OCI-LY3 (cell line): ENCODE measurements at regions not wholly inside any gene's neighbourhood (a gene's known extent, or its start where the extent isn't known, plus 50 kb on each side); places are given as distances from the start of the nearest gene placed in this dataset.

Source experiments
- EZH2phosphoT487 ChIP-seq: fragments of 200-600 bp; shearing (Covaris generic); IDR thresholded peaks from 2 replicates; pipeline ENCODE4 v1.6.1; 2018; ENCODE audit warnings: antibody characterized with exemption, mixed run types, low read depth
- TF ChIP-seq, protein P1 (sequence below): fragments of 200-600, 300-600 bp; sonication (generic); IDR thresholded peaks from 2 replicates; pipeline ENCODE4 v1.5.1; 2014; ENCODE audit warnings: antibody characterized with exemption, low read length, low read depth

DNA sequence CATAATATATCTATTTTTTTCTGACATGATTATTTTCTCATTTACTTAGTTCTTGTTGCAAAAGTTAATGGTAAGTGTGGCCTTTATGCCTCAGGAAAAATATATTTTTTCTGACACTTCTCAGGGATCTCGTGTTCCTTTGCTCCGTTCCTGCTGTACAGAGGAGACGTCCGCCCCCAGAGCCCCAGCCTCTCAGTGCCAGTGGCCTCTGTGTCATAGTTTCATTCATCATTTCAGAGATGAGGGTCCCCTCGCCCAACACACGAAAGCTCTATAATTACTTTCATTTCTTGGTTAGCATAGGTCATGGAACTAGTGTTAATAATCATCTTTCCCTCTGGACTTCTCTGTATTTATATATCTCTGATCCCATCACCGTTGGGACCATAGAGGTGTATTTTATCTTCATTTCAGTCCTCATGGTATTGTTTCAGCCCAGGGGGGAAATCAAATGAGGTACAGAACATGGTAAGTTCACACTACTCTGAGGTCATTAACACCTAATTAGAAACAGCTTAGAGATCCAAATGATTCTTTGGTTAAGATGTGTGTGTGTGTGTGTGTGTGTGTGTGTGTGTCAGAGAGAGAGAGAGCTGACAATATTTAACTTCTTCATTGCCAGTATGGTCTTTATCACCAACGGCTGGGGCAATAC lies 631.1 kb upstream of the TENM3 start:
- TF ChIP-seq, protein P1, sequence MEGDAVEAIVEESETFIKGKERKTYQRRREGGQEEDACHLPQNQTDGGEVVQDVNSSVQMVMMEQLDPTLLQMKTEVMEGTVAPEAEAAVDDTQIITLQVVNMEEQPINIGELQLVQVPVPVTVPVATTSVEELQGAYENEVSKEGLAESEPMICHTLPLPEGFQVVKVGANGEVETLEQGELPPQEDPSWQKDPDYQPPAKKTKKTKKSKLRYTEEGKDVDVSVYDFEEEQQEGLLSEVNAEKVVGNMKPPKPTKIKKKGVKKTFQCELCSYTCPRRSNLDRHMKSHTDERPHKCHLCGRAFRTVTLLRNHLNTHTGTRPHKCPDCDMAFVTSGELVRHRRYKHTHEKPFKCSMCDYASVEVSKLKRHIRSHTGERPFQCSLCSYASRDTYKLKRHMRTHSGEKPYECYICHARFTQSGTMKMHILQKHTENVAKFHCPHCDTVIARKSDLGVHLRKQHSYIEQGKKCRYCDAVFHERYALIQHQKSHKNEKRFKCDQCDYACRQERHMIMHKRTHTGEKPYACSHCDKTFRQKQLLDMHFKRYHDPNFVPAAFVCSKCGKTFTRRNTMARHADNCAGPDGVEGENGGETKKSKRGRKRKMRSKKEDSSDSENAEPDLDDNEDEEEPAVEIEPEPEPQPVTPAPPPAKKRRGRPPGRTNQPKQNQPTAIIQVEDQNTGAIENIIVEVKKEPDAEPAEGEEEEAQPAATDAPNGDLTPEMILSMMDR, result no peak
- no peak for TF ChIP-seq EZH2phosphoT487
